Ovary (tissue), 7 donors: ENCODE measurements at regions not wholly inside any gene's neighbourhood (a gene's known extent, or its start where the extent isn't known, plus 50 kb on each side); places are given as distances from the start of the nearest gene placed in this dataset.
"Not testable (repeated sequence)": the region's sequence is repeated elsewhere in the genome, so short reads cannot be mapped to it uniquely, and the experiment has no call there.

Experiments
- DNase-seq, 5 donors: peaks; one replicate each; pipeline ENCODE4 v3.0.0-alpha.2; 2019 to 2020
- H3K27ac ChIP-seq, 2 donors: fragments of 200-600 bp; one replicate each; pipeline versions ENCODE4 v1.5.1 to v1.8.0; 2019 to 2022
- H3K27me3 ChIP-seq: fragments of 200-600 bp; one replicate; pipeline ENCODE4 v1.8.0; 2022
- H3K36me3 ChIP-seq: fragments of 200-600 bp; sonication (generic); one replicate; pipeline ENCODE4 v1.5.1; 2019
- H3K4me1 ChIP-seq: one replicate; pipeline ENCODE4 v1.8.1; 2013; ENCODE audit warnings: mild to moderate bottlenecking, moderate library complexity; ENCODE audit not compliant: insufficient read depth
- H3K4me3 ChIP-seq: fragments of 200-600 bp; sonication (generic); one replicate; pipeline ENCODE4 v1.5.1; 2017
- H3K9me3 ChIP-seq, 2 donors: fragments of 200-600 bp in 1 of 2; sonication (generic) in 1 of 2; one replicate each; pipeline versions ENCODE4 v1.5.1 to v1.8.1; 2013 to 2019; ENCODE audit warnings: mild to moderate bottlenecking in 1 of 2, moderate library complexity in 1 of 2
- CTCF ChIP-seq, 3 donors: fragments of 450-650 bp in 2 of 3; fragments of 200-600 bp in 1 of 3; IDR thresholded peaks; one replicate each; pipeline versions ENCODE4 v1.5.1 to v1.8.0; 2016 to 2022; ENCODE audit warnings: antibody characterized with exemption in 3 of 3, mild to moderate bottlenecking in 1 of 3
- EP300 ChIP-seq: sonication (generic); formaldehyde crosslinking; IDR thresholded peaks from one replicate; pipeline ENCODE4 v1.6.1; 2017; ENCODE audit warnings: antibody characterized with exemption
- POLR2A ChIP-seq: fragments of 450-650 bp; IDR thresholded peaks from one replicate; pipeline ENCODE4 v1.6.1; 2017; ENCODE audit warnings: antibody characterized with exemption, mild to moderate bottlenecking, moderate library complexity
- WGBS, 3 donors: extraction: QIAGEN DNeasy Blood & Tissue Kit in 1 of 3; methylation state at CpG; one replicate each; pipeline versions ENCODE4 v1.1.5 to v1.1.7; 2013 to 2017; 5-methylcytosine and 5-hydroxymethylcytosine counted together
- intact Hi-C, 4 donors: fragments of 100-400 bp; cut with DNase I; formaldehyde crosslinking; loops; one replicate each; pipeline versions ENCODE4 v1.11.0 to v1.15.1; 2022 to 2023
- donor health status: DM: no; HTN: no; CAD: no; lungs with moderate emphysema.
- donor health status: DM: no; HTN: no; CAD: no.
- donor health status: Bipolar disorder and iron deficiency.
- donor health status: DM: no; HTN: no; CAD: no.
- donor health status: DM: yes; HTN: yes; CAD: no.

GRCh38 chr1:189708674-189709073 is 769.0 kb downstream of the BRINP3 start:
- DNase-seq = no peak
- no peak overlapping the region for H3K4me3 ChIP-seq
- no peaks in the 10 kb centered on the region for H3K9me3 ChIP-seq
- TF ChIP-seq EP300 = no peak
- TF ChIP-seq POLR2A = no peak
- no peak for TF ChIP-seq CTCF (IDR thresholded peaks at IDR 0.05)
- intact Hi-C loops = no loop called here
- H3K36me3 ChIP-seq = no peaks in the 10 kb centered on the region
- no peaks in the 10 kb centered on the region for H3K4me1 ChIP-seq
- 94 to 97% (median 95%) methylated on average over 3 of the region's 3 CpGs for WGBS, 3 donors
- no peak overlapping the region for H3K27ac ChIP-seq
- H3K27me3 ChIP-seq = no peaks in the 10 kb centered on the region

- not testable (repeated sequence) for H3K36me3 ChIP-seq, H3K4me3 ChIP-seq, H3K9me3 ChIP-seq, H3K27ac ChIP-seq, DNase-seq, H3K27me3 ChIP-seq, H3K4me1 ChIP-seq
- intact Hi-C loops = loop anchor here in 1 of 4 donors (2.0 kb wide), 1 partner anchor 35 kb away; no protein-coding TSS in a partner anchor
- 96 to 97% (median 97%) methylated on average over 32 to 38 of the region's 38 CpGs for WGBS, 3 donors
These were observed 759.4 kb downstream of the BRINP3 start for GRCh38 chr1:189718147-189718795.

GRCh38 chr1:189726806-189727205 is 750.9 kb downstream of the BRINP3 start:
- H3K27me3 ChIP-seq = no peaks in the 10 kb centered on the region
- TF ChIP-seq POLR2A = no peak
- no peaks in the 10 kb centered on the region for H3K4me1 ChIP-seq
- intact Hi-C loops = no loop called here
- H3K36me3 ChIP-seq = no peaks in the 10 kb centered on the region
- H3K4me3 ChIP-seq = no peak overlapping the region
- WGBS, 3 donors = 88 to 92% (median 89%) methylated on average over 4 of the region's 4 CpGs
- DNase-seq = no peak
- H3K9me3 ChIP-seq = no peaks in the 10 kb centered on the region
- H3K27ac ChIP-seq = no peak overlapping the region

GRCh38 chr1:189751311-189751710 is 726.4 kb downstream of the BRINP3 start:
- TF ChIP-seq CTCF (IDR thresholded peaks at IDR 0.05) (no peak), POLR2A (no peak), EP300 (no peak)
- no peak for DNase-seq
- H3K4me3 ChIP-seq = no peak overlapping the region
- H3K27ac ChIP-seq = no peak overlapping the region
- H3K27me3 ChIP-seq = no peaks in the 10 kb centered on the region
- H3K4me1 ChIP-seq = no peaks in the 10 kb centered on the region
- H3K36me3 ChIP-seq = no peaks in the 10 kb centered on the region
- H3K9me3 ChIP-seq = no peaks in the 10 kb centered on the region
- intact Hi-C loops = no loop called here

GRCh38 chr1:189752461-189752995 is 725.1 kb downstream of the BRINP3 start:
- Histone ChIP-seq H3K36me3 (no peaks in the 10 kb centered on the region), H3K9me3 (no peaks in the 10 kb centered on the region), H3K27me3 (no peaks in the 10 kb centered on the region), H3K4me3 (no peak overlapping the region), H3K27ac (no peak overlapping the region), H3K4me1 (no peaks in the 10 kb centered on the region)
- 9 to 28% (median 20%) methylated on average over 1 of the region's 1 CpG for WGBS, 3 donors
- DNase-seq = no peak
- TF ChIP-seq POLR2A (no peak), EP300 (no peak), CTCF (IDR thresholded peaks at IDR 0.05) (no peak)
- intact Hi-C loops = no loop called here

- H3K9me3 ChIP-seq, H3K27ac ChIP-seq, H3K36me3 ChIP-seq, H3K4me3 ChIP-seq, intact Hi-C loops, H3K27me3 ChIP-seq, DNase-seq, H3K4me1 ChIP-seq: not testable (repeated sequence)
- 85 to 94% (median 86%) methylated on average over 9 of the region's 9 CpGs for WGBS, 3 donors
These were observed 722.6 kb downstream of the BRINP3 start for GRCh38 chr1:189755100-189755499.
